Activated naive CD8-positive, alpha-beta T cell treated with anti-CD3 and anti-CD28 coated beads, Interleukin-2, amount 50 U/mL, for 24 hours (primary cell): ENCODE measurements at regions not wholly inside any gene's neighbourhood (a gene's known extent, or its start where the extent isn't known, plus 50 kb on each side); places are given as distances from the start of the nearest gene placed in this dataset.
"Not testable (repeated sequence)": the region's sequence is repeated elsewhere in the genome, so short reads cannot be mapped to it uniquely, and the experiment has no call there.

Experiments
- ATAC-seq: fragments of 150-1000 bp; cut with Tn5 transposase; one replicate; pipeline ENCODE4 v1.10.0; 2021
- DNase-seq: peaks from one replicate; pipeline ENCODE4 v3.0.0; 2021
- H3K27ac Mint-ChIP-seq: one replicate; pipeline ENCODE4 v1.8.0; 2021; ENCODE audit warnings: mild to moderate bottlenecking, mixed read lengths
- H3K27me3 Mint-ChIP-seq: one replicate; pipeline ENCODE4 v1.8.0; 2021; ENCODE audit warnings: mixed read lengths
- H3K36me3 Mint-ChIP-seq: one replicate; pipeline ENCODE4 v1.8.0; 2021; ENCODE audit warnings: low read depth, mixed read lengths
- H3K4me1 Mint-ChIP-seq: one replicate; pipeline ENCODE4 v1.8.0; 2021; ENCODE audit warnings: mixed read lengths
- H3K4me3 Mint-ChIP-seq: one replicate; pipeline ENCODE4 v1.8.0; 2021; ENCODE audit warnings: mild to moderate bottlenecking, moderate library complexity, mixed read lengths
- H3K9me3 Mint-ChIP-seq: one replicate; pipeline ENCODE4 v1.8.0; 2021; ENCODE audit warnings: mixed read lengths

DNA sequence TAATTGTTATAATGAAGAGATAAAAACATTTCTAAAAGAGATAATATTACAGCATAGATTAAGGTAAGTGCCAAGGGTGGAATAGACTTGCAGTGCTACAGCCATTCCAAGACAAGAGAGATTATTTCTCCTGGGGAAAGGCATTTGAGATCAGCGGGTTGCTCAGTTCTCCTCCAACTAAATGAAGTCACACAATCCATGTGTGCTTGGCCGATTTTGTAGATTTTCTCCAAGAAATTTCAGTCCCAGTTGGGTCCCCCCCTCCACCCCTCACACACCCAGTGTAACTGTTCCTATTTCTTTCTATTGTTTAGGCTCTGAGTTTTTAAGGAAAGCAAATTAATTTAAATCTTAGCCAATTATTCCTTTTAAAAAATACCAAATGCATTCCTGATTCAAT, 315.1 kb downstream of the GOLGA6L6 start:
- H3K4me1 Mint-ChIP-seq, DNase-seq, ATAC-seq, H3K36me3 Mint-ChIP-seq, H3K9me3 Mint-ChIP-seq, H3K27me3 Mint-ChIP-seq, H3K4me3 Mint-ChIP-seq, H3K27ac Mint-ChIP-seq: not testable (repeated sequence)

GRCh38 chr15:20221063-20221462, 320.5 kb downstream of the GOLGA6L6 start:
- not testable (repeated sequence) for H3K4me1 Mint-ChIP-seq, H3K36me3 Mint-ChIP-seq, ATAC-seq, DNase-seq, H3K4me3 Mint-ChIP-seq, H3K27ac Mint-ChIP-seq, H3K27me3 Mint-ChIP-seq, H3K9me3 Mint-ChIP-seq

DNA sequence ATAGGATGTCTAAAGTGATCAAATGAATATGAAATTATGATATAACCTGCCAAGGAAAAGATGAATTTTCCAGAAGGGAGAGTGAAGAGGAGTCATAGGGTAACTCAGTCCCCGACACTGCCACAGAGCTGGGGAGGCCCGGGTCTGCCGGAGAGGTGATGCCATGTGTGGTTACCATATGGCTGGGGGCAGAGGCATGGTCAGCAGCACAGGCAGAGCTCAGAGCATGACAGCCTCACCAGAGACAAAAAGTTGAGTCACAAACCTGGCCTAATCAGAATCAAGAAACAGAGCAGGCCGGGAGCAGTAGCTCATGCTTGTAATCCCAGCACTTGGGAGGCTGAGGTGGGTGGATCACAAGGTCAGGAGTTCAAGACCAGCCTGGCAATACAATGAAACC, 322.4 kb downstream of the GOLGA6L6 start:
- not testable (repeated sequence) for H3K36me3 Mint-ChIP-seq, H3K27me3 Mint-ChIP-seq, H3K9me3 Mint-ChIP-seq, DNase-seq, H3K4me1 Mint-ChIP-seq, H3K27ac Mint-ChIP-seq, H3K4me3 Mint-ChIP-seq
- ATAC-seq, result peak; percentile 20

- H3K4me1 Mint-ChIP-seq, ATAC-seq, H3K9me3 Mint-ChIP-seq, DNase-seq, H3K27me3 Mint-ChIP-seq, H3K4me3 Mint-ChIP-seq, H3K36me3 Mint-ChIP-seq, H3K27ac Mint-ChIP-seq: not testable (repeated sequence)
Observed at GRCh38 chr15:20215700-20216099, 325.9 kb downstream of the GOLGA6L6 start.

GRCh38 chr15:20214101-20214500, 327.5 kb downstream of the GOLGA6L6 start:
- not testable (repeated sequence) for H3K9me3 Mint-ChIP-seq, ATAC-seq, DNase-seq, H3K4me1 Mint-ChIP-seq, H3K27me3 Mint-ChIP-seq, H3K4me3 Mint-ChIP-seq, H3K36me3 Mint-ChIP-seq, H3K27ac Mint-ChIP-seq

- H3K36me3 Mint-ChIP-seq, ATAC-seq, H3K9me3 Mint-ChIP-seq, H3K4me3 Mint-ChIP-seq, H3K27me3 Mint-ChIP-seq, DNase-seq, H3K27ac Mint-ChIP-seq, H3K4me1 Mint-ChIP-seq: not testable (repeated sequence)
Observed at GRCh38 chr15:20211508-20211907, 330.1 kb downstream of the GOLGA6L6 start.

GRCh38 chr15:20209973-20210372, 331.6 kb downstream of the GOLGA6L6 start:
- not testable (repeated sequence) for DNase-seq, ATAC-seq, H3K36me3 Mint-ChIP-seq, H3K27ac Mint-ChIP-seq, H3K4me3 Mint-ChIP-seq, H3K4me1 Mint-ChIP-seq, H3K9me3 Mint-ChIP-seq, H3K27me3 Mint-ChIP-seq

- H3K4me3 Mint-ChIP-seq, H3K9me3 Mint-ChIP-seq, H3K36me3 Mint-ChIP-seq, ATAC-seq, H3K4me1 Mint-ChIP-seq, H3K27me3 Mint-ChIP-seq, H3K27ac Mint-ChIP-seq, DNase-seq: not testable (repeated sequence)
Observed at GRCh38 chr15:20207607-20208006, 334.0 kb downstream of the GOLGA6L6 start.

- not testable (repeated sequence) for H3K4me3 Mint-ChIP-seq, H3K9me3 Mint-ChIP-seq, H3K36me3 Mint-ChIP-seq, DNase-seq, H3K4me1 Mint-ChIP-seq, H3K27ac Mint-ChIP-seq, ATAC-seq, H3K27me3 Mint-ChIP-seq
Observed at GRCh38 chr15:20207198-20207597, 334.4 kb downstream of the GOLGA6L6 start.

- peak; percentile 28 for ATAC-seq
- H3K9me3 Mint-ChIP-seq, H3K36me3 Mint-ChIP-seq: not testable (repeated sequence)
Observed at GRCh38 chr15:20204177-20204866, 337.3 kb downstream of the GOLGA6L6 start.

DNA sequence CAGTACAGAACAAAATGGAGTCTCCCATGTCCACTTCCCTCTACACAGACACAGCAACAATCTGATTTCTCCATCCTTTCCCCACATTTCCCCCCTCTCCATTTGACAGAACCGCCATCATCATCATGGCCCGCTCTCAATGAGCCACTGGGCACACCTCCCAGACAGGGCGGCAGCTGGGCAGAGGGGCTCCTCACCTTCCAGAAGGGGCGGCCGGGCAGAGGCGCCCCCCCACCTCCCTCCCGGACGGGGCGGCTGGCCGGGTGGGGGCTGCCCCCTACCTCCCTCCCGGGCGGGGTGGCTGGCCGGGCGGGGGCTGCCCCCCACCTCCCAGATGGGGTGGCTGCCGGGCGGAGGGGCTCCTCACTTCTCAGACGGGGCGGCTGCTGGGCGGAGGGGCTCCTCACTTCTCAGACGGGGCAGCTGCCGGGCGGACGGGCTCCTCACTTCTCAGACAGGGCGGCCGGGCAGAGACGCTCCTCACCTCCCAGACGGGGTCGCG, 337.9 kb downstream of the GOLGA6L6 start:
- DNase-seq, H3K27me3 Mint-ChIP-seq, ATAC-seq: not testable (repeated sequence)

More at GRCh38 chr15:20204177-20204866, 337.3 kb downstream of the GOLGA6L6 start:
- not testable (repeated sequence) for H3K27ac Mint-ChIP-seq, H3K4me1 Mint-ChIP-seq, H3K27me3 Mint-ChIP-seq, DNase-seq, H3K4me3 Mint-ChIP-seq

GRCh38 chr15:20194591-20195198, 346.9 kb downstream of the GOLGA6L6 start:
- DNase-seq, H3K4me3 Mint-ChIP-seq, ATAC-seq, H3K27ac Mint-ChIP-seq, H3K4me1 Mint-ChIP-seq, H3K27me3 Mint-ChIP-seq, H3K36me3 Mint-ChIP-seq: not testable (repeated sequence)
- H3K9me3 Mint-ChIP-seq, result peaks cover 11% of the 10 kb centered on the region

More for the DNA sequence above, 337.9 kb downstream of the GOLGA6L6 start:
- H3K27ac Mint-ChIP-seq, H3K9me3 Mint-ChIP-seq, H3K4me1 Mint-ChIP-seq, H3K36me3 Mint-ChIP-seq, H3K4me3 Mint-ChIP-seq: not testable (repeated sequence)

GRCh38 chr15:20192982-20193929, 348.3 kb downstream of the GOLGA6L6 start:
- H3K27ac Mint-ChIP-seq, H3K36me3 Mint-ChIP-seq, H3K4me3 Mint-ChIP-seq, H3K4me1 Mint-ChIP-seq, H3K27me3 Mint-ChIP-seq: not testable (repeated sequence)
- DNase-seq, result peak; percentile 48
- ATAC-seq, result peak; percentile 87
- peaks cover 11% of the 10 kb centered on the region for H3K9me3 Mint-ChIP-seq

DNA sequence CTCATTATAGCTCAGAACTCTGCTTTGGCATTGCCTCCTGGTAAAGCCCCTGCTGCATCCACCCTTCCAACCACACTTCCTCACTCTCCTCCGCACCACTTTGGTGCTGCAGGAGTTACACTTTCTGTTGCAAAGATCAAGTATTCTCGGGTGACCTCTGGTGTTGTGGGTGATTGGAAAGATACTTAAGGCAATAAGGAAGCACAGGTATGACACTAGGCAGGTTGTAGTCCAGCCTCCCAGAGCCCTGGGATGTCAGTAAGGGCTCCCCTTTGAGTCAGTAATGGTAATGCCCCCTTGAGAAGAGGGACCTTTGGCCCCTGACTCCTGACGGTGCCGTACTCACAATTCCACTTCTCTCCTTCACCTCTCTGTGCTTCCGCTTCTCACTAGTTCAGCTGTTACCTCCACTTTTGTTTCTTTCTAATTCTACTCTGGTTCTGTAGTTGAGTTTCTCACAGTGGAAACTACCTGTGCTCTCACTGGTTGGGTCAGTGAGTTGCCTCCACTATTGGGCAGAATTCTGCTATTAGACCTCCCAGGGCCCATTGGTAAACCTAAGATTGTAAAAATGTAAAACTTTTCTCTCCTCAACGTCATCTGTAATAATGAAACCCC, 350.0 kb downstream of the GOLGA6L6 start:
- ATAC-seq, DNase-seq, H3K27me3 Mint-ChIP-seq, H3K4me1 Mint-ChIP-seq, H3K36me3 Mint-ChIP-seq, H3K27ac Mint-ChIP-seq, H3K4me3 Mint-ChIP-seq: not testable (repeated sequence)
- peaks cover 11% of the 10 kb centered on the region for H3K9me3 Mint-ChIP-seq
